ENCODE measurements at regions not wholly inside any gene's neighbourhood (a gene's known extent, or its start where the extent isn't known, plus 50 kb on each side); places are given as distances from the start of the nearest gene placed in this dataset.

GRCh38 chr4:96145601-96146000 lies 305.7 kb downstream of the PDHA2 start:
- POLR2A ChIA-PET: no interaction called here
- no peak for TF ChIP-seq REST (IDR thresholded peaks at IDR 0.05; ENCODE audit: insufficient read depth in 1 of 2, low read depth in 2 of 2, low read length in 1 of 2)
- TF ChIP-seq POLR2AphosphoS5 (IDR thresholded peaks at IDR 0.05; ENCODE audit: low read depth, low read length): no peak
- no peak for TF ChIP-seq TCF7L2 (IDR thresholded peaks at IDR 0.05; ENCODE audit: low read depth, low read length)
- no peak for TF ChIP-seq CTCF (IDR thresholded peaks at IDR 0.05)
- no peak for TF ChIP-seq SIN3A (IDR thresholded peaks at IDR 0.05; ENCODE audit: borderline replicate concordance, insufficient read depth, low read depth, low read length)
- no peak for ATAC-seq
- Histone ChIP-seq H3K36me3 (ENCODE audit: control insufficient read depth, insufficient read depth, low read length) (no peaks in the 10 kb centered on the region), H3K4me1 (ENCODE audit: control insufficient read depth, insufficient read depth, low read length) (no peaks in the 10 kb centered on the region), H3K9me3 (ENCODE audit: control insufficient read depth, insufficient read depth, low read depth, low read length) (no peaks in the 10 kb centered on the region), H3K4me3 (ENCODE audit: low read depth in 2 of 2, low read length in 2 of 2) (no peak overlapping the region), H3K27me3 (ENCODE audit: control insufficient read depth, insufficient read depth, low read length) (no peaks in the 10 kb centered on the region), H3K27ac (ENCODE audit: low read length) (no peak overlapping the region)
- in situ Hi-C loops (cut with HindIII; ENCODE audit: low pct_unique_long_range_greater_than_20kb, low sequenced_read_pairs) (no loop called here), intact Hi-C loops (cut with micrococcal nuclease; ENCODE audit: unreplicated experiment) (no loop called here)
- BruUV-seq (replicated peaks): no TSS peak
- CTCF ChIA-PET: no interaction called here
- DNase-seq (ENCODE audit: low read depth, low spot score): no peak

- ATAC-seq (no peak), DNase-seq (ENCODE audit: low read depth, low spot score) (no peak)
- no peak overlapping the region for H3K27ac ChIP-seq (ENCODE audit: low read length)
- no peaks in the 10 kb centered on the region for H3K36me3 ChIP-seq (ENCODE audit: control insufficient read depth, insufficient read depth, low read length)
- TF ChIP-seq REST (IDR thresholded peaks at IDR 0.05; ENCODE audit: insufficient read depth in 1 of 2, low read depth in 2 of 2, low read length in 1 of 2): no peak
- ChIA-PET CTCF (no interaction called here), POLR2A (no interaction called here)
- H3K4me1 ChIP-seq (ENCODE audit: control insufficient read depth, insufficient read depth, low read length): no peaks in the 10 kb centered on the region
- BruUV-seq (replicated peaks): no TSS peak
- in situ Hi-C loops (cut with HindIII; ENCODE audit: low pct_unique_long_range_greater_than_20kb, low sequenced_read_pairs) (no loop called here), intact Hi-C loops (cut with micrococcal nuclease; ENCODE audit: unreplicated experiment) (no loop called here)
- H3K4me3 ChIP-seq (ENCODE audit: low read depth in 2 of 2, low read length in 2 of 2): no peak overlapping the region
- H3K9me3 ChIP-seq (ENCODE audit: control insufficient read depth, insufficient read depth, low read depth, low read length): no peaks in the 10 kb centered on the region
- no peaks in the 10 kb centered on the region for H3K27me3 ChIP-seq (ENCODE audit: control insufficient read depth, insufficient read depth, low read length)
Measured at GRCh38 chr4:96146686-96147085, 306.8 kb downstream of the PDHA2 start.

All from Panc1 (cell line).